ELR (cell line): ENCODE measurements at regions not wholly inside any gene's neighbourhood (a gene's known extent, or its start where the extent isn't known, plus 50 kb on each side); places are given as distances from the start of the nearest gene placed in this dataset.

Source experiments
- DNase-seq: peaks from one replicate; pipeline ENCODE4 v3.0.0-alpha.2; 2015; ENCODE audit warnings: low read depth

- no peak for DNase-seq
Measured at GRCh38 chr2:22826703-22827102, 558.3 kb upstream of the KLHL29 start.

DNA sequence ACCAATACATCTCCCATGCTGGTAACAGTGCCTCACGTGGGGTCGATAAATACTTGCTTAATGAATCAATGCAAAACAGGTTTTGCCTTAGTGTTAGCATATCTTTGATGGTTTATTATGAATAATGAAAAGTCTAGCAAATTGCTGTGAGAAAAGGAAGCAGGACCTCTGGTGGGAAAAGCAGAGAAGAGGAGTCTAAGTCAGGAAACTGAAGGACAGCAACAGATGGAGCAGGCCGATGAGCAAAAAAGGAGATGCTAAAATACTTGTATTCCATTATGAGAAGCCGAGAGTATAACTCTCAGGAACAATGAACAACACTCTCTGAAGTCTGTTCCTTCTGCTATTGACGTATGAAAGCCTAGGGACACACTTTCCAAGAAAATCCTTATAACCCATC, 555.2 kb upstream of the KLHL29 start:
- no peak for DNase-seq

- no peak for DNase-seq
Measured at GRCh38 chr2:22832196-22832595, 552.8 kb upstream of the KLHL29 start.

GRCh38 chr2:22838461-22838860, 546.5 kb upstream of the KLHL29 start:
- no peak for DNase-seq

- no peak for DNase-seq
Measured at GRCh38 chr2:22842205-22842869, 542.6 kb upstream of the KLHL29 start.

GRCh38 chr2:22843919-22844537, 541.0 kb upstream of the KLHL29 start:
- DNase-seq: no peak

DNA sequence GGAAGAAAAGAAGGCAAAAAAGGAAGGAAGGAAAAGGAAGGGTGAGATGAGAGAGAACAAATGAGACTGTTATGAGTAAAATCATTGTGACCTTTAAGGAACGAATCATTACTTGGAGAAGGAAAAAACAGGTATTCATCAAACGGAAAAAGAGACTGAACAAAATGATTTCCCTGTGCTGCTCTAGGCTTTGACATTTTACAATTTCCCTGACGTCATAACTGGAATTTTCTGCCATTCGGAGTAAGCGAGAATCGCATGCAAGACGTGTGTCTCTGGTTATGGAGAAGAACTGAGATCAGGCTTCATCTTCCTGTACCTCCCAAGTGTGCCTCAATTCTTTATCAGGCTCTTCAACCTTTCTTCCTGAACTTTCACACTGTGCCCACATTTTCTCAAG, 534.7 kb upstream of the KLHL29 start:
- DNase-seq: no peak

DNA sequence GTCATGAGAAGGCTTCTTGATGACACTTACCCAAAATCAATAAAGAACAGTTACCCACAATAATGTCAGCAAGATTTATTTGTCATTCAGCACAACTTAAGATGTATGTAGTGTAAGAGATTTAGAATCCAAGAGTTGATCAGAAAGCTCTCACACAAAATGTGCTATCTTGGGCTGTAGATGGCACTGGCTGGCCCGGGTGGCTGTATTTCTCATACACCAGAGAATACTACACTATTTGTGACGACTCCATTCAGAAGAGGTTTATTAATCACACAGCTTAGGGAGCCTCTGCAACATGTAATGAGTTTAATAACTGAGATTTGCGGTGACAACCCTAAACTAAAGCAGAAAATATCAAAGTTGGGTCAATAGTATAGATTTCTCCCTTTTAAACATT, 530.4 kb upstream of the KLHL29 start:
- no peak for DNase-seq

DNA sequence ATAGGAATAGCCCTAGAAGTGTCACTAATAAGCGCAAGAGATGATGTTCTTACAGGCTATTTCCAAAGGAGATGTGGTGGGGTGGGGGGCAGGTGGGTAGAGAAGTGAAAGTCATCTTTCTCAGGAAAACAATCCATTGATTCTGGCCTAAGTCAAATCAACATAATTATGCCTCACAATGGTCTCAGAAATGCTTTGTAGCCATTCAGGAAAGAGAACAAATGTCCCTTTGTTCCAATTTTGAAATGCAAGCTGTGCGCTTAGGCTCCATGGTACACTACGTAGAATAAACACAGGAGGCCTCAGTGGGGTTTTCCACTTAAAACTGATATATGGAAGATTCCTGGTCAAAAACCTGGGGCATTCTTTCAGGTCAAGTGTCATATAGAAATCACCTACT, 529.9 kb upstream of the KLHL29 start:
- no peak for DNase-seq

DNA sequence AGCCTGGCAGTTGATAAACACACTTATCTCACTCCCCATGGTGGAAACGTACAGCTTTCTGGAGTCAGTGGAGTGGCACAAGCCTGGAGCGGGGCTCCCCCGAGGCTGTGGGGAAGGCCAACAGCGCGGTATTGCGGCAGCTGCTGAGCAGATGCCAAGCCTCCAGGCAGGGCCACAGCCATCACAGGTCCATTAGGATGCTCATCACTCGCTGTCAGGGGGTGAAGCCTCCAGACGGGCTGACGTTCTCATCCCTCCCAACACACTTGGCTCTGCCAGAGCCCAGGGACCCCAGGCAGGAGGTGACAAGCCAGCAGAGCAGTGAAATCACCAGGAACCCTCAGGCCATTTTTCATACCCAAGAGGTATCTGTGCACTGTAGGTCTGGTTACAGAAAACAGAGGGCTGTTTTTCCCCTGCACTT, 529.2 kb upstream of the KLHL29 start:
- DNase-seq: no peak

DNA sequence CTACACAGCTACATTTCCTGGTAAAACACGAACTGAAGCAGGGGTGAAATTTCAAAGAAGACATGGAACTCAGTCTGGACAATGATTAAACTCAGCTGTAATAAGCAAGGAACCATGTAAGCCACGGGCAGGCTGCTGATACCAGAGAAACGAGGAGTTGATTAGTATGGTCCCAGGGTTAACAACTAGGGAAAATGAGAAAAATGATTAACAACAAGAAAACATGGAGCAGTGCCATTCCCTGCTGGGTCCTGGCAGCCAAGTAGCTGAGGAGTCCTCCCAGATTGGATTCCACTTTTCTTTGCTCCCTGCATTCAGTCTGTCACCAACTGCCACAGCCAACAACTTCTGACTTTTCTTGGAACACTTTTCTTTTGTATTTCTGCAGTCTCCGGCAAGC, 517.0 kb upstream of the KLHL29 start:
- no peak for DNase-seq

DNA sequence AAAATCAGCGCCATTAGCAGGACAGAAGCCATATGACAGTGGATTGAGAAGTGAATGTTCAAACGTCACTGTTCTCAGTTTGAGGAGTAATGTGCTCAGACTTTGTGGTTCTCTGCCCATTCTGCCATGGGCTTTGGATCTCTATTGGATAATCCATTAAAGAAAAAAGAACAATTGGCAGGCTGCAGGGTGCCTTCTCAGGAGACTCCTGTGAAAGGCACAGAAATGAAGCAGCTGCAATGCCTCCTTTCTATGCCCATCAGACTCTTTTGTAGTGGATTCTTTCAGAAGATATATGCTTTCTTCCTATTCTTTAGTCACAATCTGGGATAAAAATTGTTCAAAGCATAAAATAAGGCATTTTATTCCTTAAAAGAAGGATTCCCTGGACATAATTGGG, 506.9 kb upstream of the KLHL29 start:
- DNase-seq: no peak

- DNase-seq: no peak
Measured at GRCh38 chr2:22879009-22879863, 505.7 kb upstream of the KLHL29 start.

- DNase-seq: no peak
Measured at GRCh38 chr2:22880161-22880560, 504.8 kb upstream of the KLHL29 start.

DNA sequence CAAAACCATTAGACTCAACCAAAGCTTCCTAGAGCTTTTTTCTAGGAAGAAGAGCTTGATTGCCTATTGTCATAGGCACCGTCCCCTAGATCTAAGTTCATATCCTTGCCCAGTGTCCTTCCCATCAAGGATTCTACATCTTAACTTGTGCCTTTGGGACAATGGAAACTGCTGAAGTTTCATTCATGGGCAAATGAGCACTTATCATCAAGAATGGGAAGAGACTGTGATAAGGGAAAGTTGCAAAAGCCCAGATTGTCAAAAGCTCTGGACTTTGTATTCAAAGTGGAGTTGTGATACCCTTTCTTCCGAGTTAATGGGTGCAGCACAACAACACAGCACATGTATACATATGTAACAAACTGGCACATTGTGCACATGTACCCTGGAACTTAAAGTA, 503.0 kb upstream of the KLHL29 start:
- no peak for DNase-seq

DNA sequence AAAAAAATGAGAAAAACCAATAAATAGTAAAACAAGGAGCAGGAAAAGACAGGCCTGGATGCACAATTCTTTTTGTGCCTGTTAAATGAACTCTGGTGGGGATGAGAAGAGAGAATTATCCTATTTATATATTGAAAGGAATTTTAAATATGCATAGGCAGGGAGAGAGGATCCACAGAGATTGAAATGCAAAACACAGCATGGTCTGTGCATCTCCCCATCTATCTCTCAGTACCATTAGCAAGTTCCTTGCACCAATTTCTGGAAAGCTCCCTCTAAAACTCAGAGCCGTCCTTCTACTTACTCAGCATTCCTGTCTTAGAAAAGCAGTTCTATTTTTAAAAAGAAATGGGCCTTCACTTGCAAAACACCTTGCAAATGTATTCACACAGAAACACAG, 502.3 kb upstream of the KLHL29 start:
- DNase-seq: no peak

- DNase-seq: no peak
Measured at GRCh38 chr2:22883054-22883453, 501.9 kb upstream of the KLHL29 start.

DNA sequence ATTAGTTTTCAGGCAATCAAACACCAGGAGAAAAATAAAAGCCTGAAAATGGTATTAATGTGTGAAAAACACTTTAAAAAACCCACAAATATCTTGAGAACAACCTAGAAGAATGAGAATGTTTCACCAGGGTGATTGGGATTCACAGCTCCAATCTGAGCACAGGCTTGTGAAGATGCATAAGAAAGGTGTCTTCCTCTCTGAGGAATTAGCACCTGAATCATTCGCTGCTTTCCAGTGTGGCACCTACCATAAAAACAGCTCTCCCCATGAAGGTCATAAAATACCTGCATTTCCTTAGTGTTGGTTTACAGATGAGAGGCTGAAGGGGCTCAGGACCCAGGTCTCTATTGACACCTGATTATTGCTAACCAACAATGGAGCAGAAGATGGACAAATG, 499.7 kb upstream of the KLHL29 start:
- DNase-seq: no peak

DNA sequence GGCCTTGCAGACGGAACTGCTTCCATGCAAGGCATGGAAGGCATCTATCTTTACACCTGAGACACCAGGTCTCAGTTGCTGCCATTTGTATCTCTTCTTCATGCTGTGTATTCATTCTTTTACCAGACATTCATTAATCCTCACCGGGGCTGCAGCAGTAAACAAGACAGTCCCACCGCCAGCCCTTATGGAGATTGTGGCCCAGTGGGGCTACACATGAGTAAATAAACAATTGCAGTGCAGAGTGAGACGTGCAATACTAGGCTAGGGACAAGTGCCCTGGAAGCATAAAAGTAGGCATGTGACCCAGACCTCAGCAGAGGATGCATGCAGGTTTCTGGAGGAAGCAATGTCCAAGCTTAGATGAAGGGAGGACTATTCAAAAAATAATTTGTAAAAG, 497.6 kb upstream of the KLHL29 start:
- DNase-seq: no peak

DNA sequence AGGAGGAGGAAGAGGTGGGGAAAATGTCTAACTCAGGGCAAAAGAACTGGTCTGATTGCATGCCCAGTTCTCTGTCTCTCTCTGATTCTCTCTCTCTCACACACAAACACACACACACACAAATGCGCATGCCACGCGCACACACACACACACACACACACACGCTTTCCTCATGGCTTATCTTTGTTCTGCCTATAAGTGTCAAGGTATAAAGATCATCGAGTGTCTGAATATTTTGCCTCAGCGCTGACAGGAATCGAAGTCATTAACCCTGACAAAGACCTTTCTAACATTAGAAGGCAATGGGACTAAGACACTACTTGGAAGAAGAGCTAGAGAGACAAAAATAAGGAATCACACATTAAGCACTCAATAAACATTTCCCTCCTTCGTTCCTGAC, 497.1 kb upstream of the KLHL29 start:
- no peak for DNase-seq

GRCh38 chr2:22890132-22890531, 494.8 kb upstream of the KLHL29 start:
- no peak for DNase-seq

GRCh38 chr2:22893761-22894517, 491.0 kb upstream of the KLHL29 start:
- no peak for DNase-seq

DNA sequence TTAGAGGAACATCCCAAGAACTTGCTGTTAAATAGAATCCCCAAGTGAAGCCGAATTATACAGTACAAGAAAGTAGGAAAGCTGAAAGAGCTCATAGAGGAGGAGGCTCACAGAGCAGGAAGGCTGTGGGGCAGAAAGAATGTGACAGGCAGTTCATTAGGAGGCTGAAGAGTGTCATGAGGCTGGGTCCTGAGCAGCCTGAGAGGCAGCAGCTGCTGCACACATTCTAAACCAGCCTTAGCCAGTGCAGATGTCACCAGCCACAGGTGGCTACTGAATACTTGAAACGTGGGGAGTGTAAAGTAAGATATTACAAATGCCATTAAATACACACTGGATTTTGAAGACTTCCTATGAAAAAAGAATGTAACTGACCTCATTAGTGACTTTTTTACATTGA, 490.2 kb upstream of the KLHL29 start:
- no peak for DNase-seq
